NCI-H2196 (cell line): ENCODE measurements at regions not wholly inside any gene's neighbourhood (a gene's known extent, or its start where the extent isn't known, plus 50 kb on each side); places are given as distances from the start of the nearest gene placed in this dataset.
A peak's percentile ranks its signal among the peaks of the same experiment; 100 is the strongest.
"Not testable (repeated sequence)": the region's sequence is repeated elsewhere in the genome, so short reads cannot be mapped to it uniquely, and the experiment has no call there.

Source experiments
- DNase-seq: peaks from one replicate; lab custom pipeline; 2025; ENCODE audit not compliant: unreplicated experiment; lab: John Stamatoyannopoulos, UW

- no peak for DNase-seq
These were observed 200.1 kb downstream of the KCNJ2 start for GRCh38 chr17:70369391-70369790.

- no peak for DNase-seq
These were observed 201.5 kb downstream of the KCNJ2 start for GRCh38 chr17:70370816-70371215.

GRCh38 chr17:70373369-70373768, 204.0 kb downstream of the KCNJ2 start:
- no peak for DNase-seq

- DNase-seq = no peak
These were observed 205.2 kb downstream of the KCNJ2 start for GRCh38 chr17:70374496-70374895.

GRCh38 chr17:70375406-70375805, 206.1 kb downstream of the KCNJ2 start:
- DNase-seq = peak; percentile 16

- no peak for DNase-seq
These were observed 206.8 kb downstream of the KCNJ2 start for GRCh38 chr17:70375813-70376770.

- DNase-seq = no peak
These were observed 208.3 kb downstream of the KCNJ2 start for GRCh38 chr17:70377654-70378053.

- DNase-seq = no peak
These were observed 208.7 kb downstream of the KCNJ2 start for GRCh38 chr17:70378076-70378475.

- no peak for DNase-seq
These were observed 210.6 kb downstream of the KCNJ2 start for GRCh38 chr17:70379945-70380344.

- not testable (repeated sequence) for DNase-seq
These were observed 212.6 kb downstream of the KCNJ2 start for GRCh38 chr17:70381916-70382315.

- DNase-seq = no peak
These were observed 219.0 kb downstream of the KCNJ2 start for GRCh38 chr17:70388326-70388725.

- DNase-seq = not testable (repeated sequence)
These were observed 220.0 kb downstream of the KCNJ2 start for GRCh38 chr17:70389232-70389757.

- DNase-seq = no peak
These were observed 220.7 kb downstream of the KCNJ2 start for GRCh38 chr17:70390049-70390448.

- no peak for DNase-seq
These were observed 225.3 kb downstream of the KCNJ2 start for GRCh38 chr17:70394473-70395232.

GRCh38 chr17:70405492-70406220, 236.3 kb downstream of the KCNJ2 start:
- DNase-seq = peak; percentile 22

- DNase-seq = no peak
These were observed 238.2 kb downstream of the KCNJ2 start for GRCh38 chr17:70407506-70407905.

- no peak for DNase-seq
These were observed 239.4 kb downstream of the KCNJ2 start for GRCh38 chr17:70408768-70409167.

GRCh38 chr17:70414300-70414699, 245.0 kb downstream of the KCNJ2 start:
- no peak for DNase-seq

- no peak for DNase-seq
These were observed 251.6 kb downstream of the KCNJ2 start for GRCh38 chr17:70420861-70421445.

GRCh38 chr17:70422862-70423261, 253.5 kb downstream of the KCNJ2 start:
- DNase-seq = no peak

GRCh38 chr17:70423562-70423961, 254.2 kb downstream of the KCNJ2 start:
- DNase-seq = no peak
